ENCODE measurements at regions not wholly inside any gene's neighbourhood (a gene's known extent, or its start where the extent isn't known, plus 50 kb on each side); places are given as distances from the start of the nearest gene placed in this dataset.

DNA sequence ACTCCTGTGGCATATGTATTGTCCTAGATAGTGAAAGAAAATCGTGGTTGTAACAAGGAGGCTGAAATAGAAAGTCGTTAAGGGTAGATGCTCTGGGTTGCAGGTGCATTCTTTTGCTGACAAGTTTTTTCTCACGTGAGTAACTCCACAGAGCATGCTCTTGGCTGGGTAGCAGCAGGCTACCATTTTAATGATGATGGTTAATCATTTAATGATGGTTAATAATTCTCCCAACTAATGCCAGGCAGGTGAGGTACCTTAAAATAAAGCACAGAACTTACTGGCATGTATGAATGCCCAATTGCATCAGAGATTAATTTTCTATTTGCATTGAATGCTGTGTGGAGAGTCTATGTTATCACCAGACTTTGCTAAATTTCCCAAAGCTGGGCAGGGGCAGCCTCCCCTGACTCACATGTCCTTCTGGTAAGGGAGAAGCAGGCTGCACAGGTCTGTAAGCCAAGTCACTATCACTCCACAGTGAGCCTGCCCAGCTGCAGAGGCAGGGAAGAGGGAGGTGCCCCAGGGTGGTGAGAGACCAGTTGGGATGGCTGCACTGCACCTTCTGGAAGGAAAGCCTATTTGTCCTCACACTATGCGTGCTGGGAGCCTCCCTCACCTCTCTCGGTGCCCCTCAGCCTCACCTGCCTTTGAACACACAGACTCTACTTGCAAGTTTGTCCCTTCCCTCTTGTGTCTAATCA is 287.0 kb upstream of the IGFBP3 start:
- CTCF ChIA-PET: no interaction called here
- POLR2A ChIA-PET: no interaction called here
- no peak for DNase-seq (ENCODE audit: extremely low spot score)
- no peak for TF ChIP-seq SUZ12 (IDR thresholded peaks at IDR 0.05)
- TF ChIP-seq ZNF384 (IDR thresholded peaks at IDR 0.05): no peak
- TF ChIP-seq ARNT (IDR thresholded peaks at IDR 0.05): no peak
- no peak for TF ChIP-seq FOXA1 (IDR thresholded peaks at IDR 0.05)
- TF ChIP-seq TARDBP (IDR thresholded peaks at IDR 0.05): no peak
- TF ChIP-seq LEF1 (IDR thresholded peaks at IDR 0.05; ENCODE audit: borderline replicate concordance): no peak
- TF ChIP-seq, protein P1, sequence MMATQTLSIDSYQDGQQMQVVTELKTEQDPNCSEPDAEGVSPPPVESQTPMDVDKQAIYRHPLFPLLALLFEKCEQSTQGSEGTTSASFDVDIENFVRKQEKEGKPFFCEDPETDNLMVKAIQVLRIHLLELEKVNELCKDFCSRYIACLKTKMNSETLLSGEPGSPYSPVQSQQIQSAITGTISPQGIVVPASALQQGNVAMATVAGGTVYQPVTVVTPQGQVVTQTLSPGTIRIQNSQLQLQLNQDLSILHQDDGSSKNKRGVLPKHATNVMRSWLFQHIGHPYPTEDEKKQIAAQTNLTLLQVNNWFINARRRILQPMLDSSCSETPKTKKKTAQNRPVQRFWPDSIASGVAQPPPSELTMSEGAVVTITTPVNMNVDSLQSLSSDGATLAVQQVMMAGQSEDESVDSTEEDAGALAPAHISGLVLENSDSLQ (IDR thresholded peaks at IDR 0.05): no peak
- TF ChIP-seq BHLHE40 (IDR thresholded peaks at IDR 0.05; ENCODE audit: borderline replicate concordance): no peak
- no peak for TF ChIP-seq FOXM1 (IDR thresholded peaks at IDR 0.05; ENCODE audit: borderline replicate concordance)
- no peak for TF ChIP-seq L3MBTL2 (conservative IDR thresholded peaks at IDR 0.05)
- no peak for TF ChIP-seq NFRKB (IDR thresholded peaks at IDR 0.05)
- no peak for TF ChIP-seq CTBP1 (IDR thresholded peaks at IDR 0.05; ENCODE audit: borderline replicate concordance)
- no peak for TF ChIP-seq SP1 (IDR thresholded peaks at IDR 0.05)
- no peak for TF ChIP-seq HDGF (IDR thresholded peaks at IDR 0.05; ENCODE audit: borderline replicate concordance)
- no peak for TF ChIP-seq FOXK2 (IDR thresholded peaks at IDR 0.05)
- no peak for TF ChIP-seq ELF4 (IDR thresholded peaks at IDR 0.05)

DNA sequence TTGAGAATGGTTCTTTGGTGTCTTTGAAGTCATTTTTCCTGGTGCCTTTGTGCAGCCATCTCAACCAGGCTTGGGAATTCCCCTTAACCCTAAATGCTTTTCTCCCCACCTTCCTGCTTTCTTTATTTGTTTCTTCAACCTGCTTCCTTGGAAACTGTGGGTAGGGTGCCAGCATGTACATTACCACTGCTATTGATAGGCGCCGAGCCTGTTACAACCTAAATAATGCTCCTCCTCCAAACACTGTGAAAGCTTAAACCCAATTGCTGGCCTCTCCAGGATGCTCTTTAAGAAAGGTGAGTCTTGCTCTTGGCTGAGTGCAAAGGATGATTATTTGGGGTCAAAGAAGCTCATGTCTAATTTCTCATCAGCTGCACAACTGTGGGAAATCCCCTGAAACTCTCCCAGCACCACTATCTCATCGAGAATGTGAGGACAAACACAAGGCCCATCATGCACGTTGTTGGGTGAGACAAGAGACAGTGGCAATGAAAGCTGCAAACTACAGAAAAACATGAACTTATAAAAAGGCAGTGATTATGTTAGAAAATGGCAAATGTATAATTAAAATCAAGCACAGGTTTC is 285.5 kb upstream of the IGFBP3 start:
- ChIA-PET CTCF (no interaction called here), POLR2A (no interaction called here)
- no peak for DNase-seq (ENCODE audit: extremely low spot score)

DNA sequence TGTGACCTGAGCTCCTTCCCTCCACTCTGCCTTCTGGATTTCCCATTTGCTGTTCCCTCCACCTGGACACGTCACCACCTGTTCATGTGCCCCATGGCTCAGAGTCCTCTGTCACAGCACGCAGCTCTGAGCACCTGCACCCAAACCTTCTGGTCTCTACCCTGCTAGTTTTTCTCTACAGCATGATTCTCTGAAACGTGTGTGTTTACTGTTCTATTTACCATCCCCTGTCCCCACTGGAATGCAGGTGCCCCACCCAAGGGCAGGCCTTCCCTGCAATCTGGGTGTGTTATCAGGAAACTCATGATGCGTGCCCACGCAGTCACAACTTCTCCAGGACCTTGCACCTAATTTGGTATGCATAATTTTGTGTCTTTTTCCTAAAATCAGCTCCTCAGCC is 284.4 kb upstream of the IGFBP3 start:
- CTCF ChIA-PET: no interaction called here

More for the DNA sequence above, 285.5 kb upstream of the IGFBP3 start:
- TF ChIP-seq ELF4 (IDR thresholded peaks at IDR 0.05): no peak
- no peak for TF ChIP-seq SP1 (IDR thresholded peaks at IDR 0.05)
- no peak for TF ChIP-seq TARDBP (IDR thresholded peaks at IDR 0.05)
- no peak for TF ChIP-seq CTBP1 (IDR thresholded peaks at IDR 0.05; ENCODE audit: borderline replicate concordance)
- TF ChIP-seq BHLHE40 (IDR thresholded peaks at IDR 0.05; ENCODE audit: borderline replicate concordance): no peak
- TF ChIP-seq HDGF (IDR thresholded peaks at IDR 0.05; ENCODE audit: borderline replicate concordance): no peak
- no peak for TF ChIP-seq ARNT (IDR thresholded peaks at IDR 0.05)
- TF ChIP-seq FOXK2 (IDR thresholded peaks at IDR 0.05): no peak
- TF ChIP-seq, protein P1 (IDR thresholded peaks at IDR 0.05): no peak
- TF ChIP-seq FOXA1 (IDR thresholded peaks at IDR 0.05): no peak
- no peak for TF ChIP-seq FOXM1 (IDR thresholded peaks at IDR 0.05; ENCODE audit: borderline replicate concordance)
- no peak for TF ChIP-seq LEF1 (IDR thresholded peaks at IDR 0.05; ENCODE audit: borderline replicate concordance)
- no peak for TF ChIP-seq NFRKB (IDR thresholded peaks at IDR 0.05)
- no peak for TF ChIP-seq L3MBTL2 (conservative IDR thresholded peaks at IDR 0.05)
- no peak for TF ChIP-seq ZNF384 (IDR thresholded peaks at IDR 0.05)

DNA sequence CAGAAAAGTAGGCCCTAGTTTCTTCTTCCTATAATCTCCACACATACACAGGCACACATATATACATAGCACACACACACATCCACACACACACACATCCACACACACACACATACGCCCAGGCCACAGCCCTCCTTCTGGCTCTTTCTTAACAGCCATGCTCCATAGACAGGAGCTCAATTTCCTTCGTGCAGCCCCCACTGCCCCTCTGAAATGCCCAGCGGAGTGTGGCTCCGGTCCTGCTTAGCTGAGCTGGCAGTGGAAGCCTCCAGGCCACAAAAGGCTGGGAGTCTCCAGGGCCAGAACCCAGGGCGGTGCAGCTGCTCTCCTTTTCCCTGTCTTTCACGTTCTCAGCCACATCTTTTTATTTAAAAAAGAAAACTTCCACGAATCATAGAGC is 282.9 kb upstream of the IGFBP3 start:
- TF ChIP-seq, protein P1 (IDR thresholded peaks at IDR 0.05): no peak
- TF ChIP-seq BHLHE40 (IDR thresholded peaks at IDR 0.05; ENCODE audit: borderline replicate concordance) (no peak), ARNT (IDR thresholded peaks at IDR 0.05) (no peak), TARDBP (IDR thresholded peaks at IDR 0.05) (no peak), ZNF384 (IDR thresholded peaks at IDR 0.05) (no peak), CTBP1 (IDR thresholded peaks at IDR 0.05; ENCODE audit: borderline replicate concordance) (no peak), FOXA1 (IDR thresholded peaks at IDR 0.05) (no peak), FOXM1 (IDR thresholded peaks at IDR 0.05; ENCODE audit: borderline replicate concordance) (no peak), L3MBTL2 (conservative IDR thresholded peaks at IDR 0.05) (no peak), HDGF (IDR thresholded peaks at IDR 0.05; ENCODE audit: borderline replicate concordance) (no peak), SP1 (IDR thresholded peaks at IDR 0.05) (no peak), NFRKB (IDR thresholded peaks at IDR 0.05) (no peak), ELF4 (IDR thresholded peaks at IDR 0.05) (no peak)
- DNase-seq (ENCODE audit: extremely low spot score): no peak
- POLR2A ChIA-PET: no interaction called here
- CTCF ChIA-PET: no interaction called here

More for the DNA sequence above, 284.4 kb upstream of the IGFBP3 start:
- no peak for TF ChIP-seq NFRKB (IDR thresholded peaks at IDR 0.05)
- no peak for TF ChIP-seq ARNT (IDR thresholded peaks at IDR 0.05)
- no peak for TF ChIP-seq LEF1 (IDR thresholded peaks at IDR 0.05; ENCODE audit: borderline replicate concordance)
- no peak for TF ChIP-seq CTBP1 (IDR thresholded peaks at IDR 0.05; ENCODE audit: borderline replicate concordance)
- POLR2A ChIA-PET: no interaction called here
- no peak for DNase-seq (ENCODE audit: extremely low spot score)

DNA sequence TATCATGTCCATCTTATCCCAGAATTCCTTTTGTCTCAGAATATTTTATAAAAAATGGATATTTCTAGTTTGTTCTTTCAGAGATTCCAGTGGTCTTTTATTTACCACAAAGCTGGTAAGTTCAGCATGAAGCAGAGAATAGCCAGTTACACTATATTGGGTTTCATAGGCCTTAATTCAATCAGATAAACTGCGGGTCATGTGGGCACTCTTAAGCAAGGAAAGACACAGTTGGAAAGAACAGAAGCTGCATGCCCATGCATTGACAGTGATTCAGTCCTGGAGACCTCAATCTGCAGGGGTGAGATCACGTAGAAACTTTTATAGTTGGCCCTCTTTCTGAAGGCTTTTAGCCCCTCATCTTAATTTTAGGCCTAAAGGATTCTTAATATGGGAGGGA is 281.3 kb upstream of the IGFBP3 start:
- TF ChIP-seq TARDBP (IDR thresholded peaks at IDR 0.05): no peak
- no peak for TF ChIP-seq ARNT (IDR thresholded peaks at IDR 0.05)
- no peak for TF ChIP-seq FOXA1 (IDR thresholded peaks at IDR 0.05)
- no peak for TF ChIP-seq CTBP1 (IDR thresholded peaks at IDR 0.05; ENCODE audit: borderline replicate concordance)
- no peak for TF ChIP-seq FOXK2 (IDR thresholded peaks at IDR 0.05)
- no peak for TF ChIP-seq NFRKB (IDR thresholded peaks at IDR 0.05)
- TF ChIP-seq LEF1 (IDR thresholded peaks at IDR 0.05; ENCODE audit: borderline replicate concordance): no peak
- TF ChIP-seq HDGF (IDR thresholded peaks at IDR 0.05; ENCODE audit: borderline replicate concordance): no peak
- no peak for TF ChIP-seq L3MBTL2 (conservative IDR thresholded peaks at IDR 0.05)
- TF ChIP-seq ZNF384 (IDR thresholded peaks at IDR 0.05): no peak
- no peak for TF ChIP-seq SUZ12 (IDR thresholded peaks at IDR 0.05)
- no peak for TF ChIP-seq FOXM1 (IDR thresholded peaks at IDR 0.05; ENCODE audit: borderline replicate concordance)
- CTCF ChIA-PET: no interaction called here
- DNase-seq (ENCODE audit: extremely low spot score): no peak
- POLR2A ChIA-PET: no interaction called here

DNA sequence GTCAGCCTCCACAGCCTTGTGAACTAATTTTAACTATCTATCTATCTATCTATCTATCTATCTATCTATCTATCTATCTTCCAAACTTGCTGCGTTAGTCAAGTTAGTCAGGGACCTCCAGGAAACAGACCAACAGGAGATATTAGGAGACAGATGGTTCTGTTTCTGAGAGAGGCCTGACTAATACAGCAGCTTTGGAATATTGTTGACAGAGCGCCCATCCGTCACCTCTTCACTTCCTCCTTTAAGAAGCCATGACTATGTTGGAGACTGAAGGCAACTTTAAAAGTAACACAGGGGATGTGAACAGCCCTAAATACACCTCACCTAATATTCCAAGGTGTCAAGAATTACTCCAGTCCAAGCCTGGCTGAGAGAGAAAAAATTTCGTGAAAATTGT is 280.9 kb upstream of the IGFBP3 start:
- POLR2A ChIA-PET: no interaction called here
- CTCF ChIA-PET: no interaction called here
- TF ChIP-seq BHLHE40 (IDR thresholded peaks at IDR 0.05; ENCODE audit: borderline replicate concordance) (no peak), CTBP1 (IDR thresholded peaks at IDR 0.05; ENCODE audit: borderline replicate concordance) (no peak), SP1 (IDR thresholded peaks at IDR 0.05) (no peak), ARNT (IDR thresholded peaks at IDR 0.05) (no peak), FOXM1 (IDR thresholded peaks at IDR 0.05; ENCODE audit: borderline replicate concordance) (no peak), LEF1 (IDR thresholded peaks at IDR 0.05; ENCODE audit: borderline replicate concordance) (no peak), FOXK2 (IDR thresholded peaks at IDR 0.05) (no peak), SUZ12 (IDR thresholded peaks at IDR 0.05) (no peak), FOXA1 (IDR thresholded peaks at IDR 0.05) (no peak), ELF4 (IDR thresholded peaks at IDR 0.05) (no peak), TARDBP (IDR thresholded peaks at IDR 0.05) (no peak), L3MBTL2 (conservative IDR thresholded peaks at IDR 0.05) (no peak), HDGF (IDR thresholded peaks at IDR 0.05; ENCODE audit: borderline replicate concordance) (no peak), NFRKB (IDR thresholded peaks at IDR 0.05) (no peak), ZNF384 (IDR thresholded peaks at IDR 0.05) (no peak)
- TF ChIP-seq, protein P1 (IDR thresholded peaks at IDR 0.05): no peak
- DNase-seq (ENCODE audit: extremely low spot score): no peak

Data from HEK293T (cell line).